GM12864 (cell line): ENCODE measurements at regions not wholly inside any gene's neighbourhood (a gene's known extent, or its start where the extent isn't known, plus 50 kb on each side); places are given as distances from the start of the nearest gene placed in this dataset.

Experiments used
- DNase-seq: peaks from one replicate; pipeline ENCODE4 v3.0.0-alpha.2; 2011; ENCODE audit warnings: low read depth
- H3K4me3 ChIP-seq: 2 replicates; pipeline ENCODE4 v1.5.1; 2011; ENCODE audit warnings: mild to moderate bottlenecking, low read depth, low read length, control low read depth
- TF ChIP-seq, protein P1 (sequence below): IDR thresholded peaks from 2 replicates; pipeline ENCODE4 v1.5.1; 2011; ENCODE audit warnings: low read depth, mild to moderate bottlenecking, moderate library complexity, low read length, control low read depth, inconsistent platforms; ENCODE audit errors: missing control alignments

DNA sequence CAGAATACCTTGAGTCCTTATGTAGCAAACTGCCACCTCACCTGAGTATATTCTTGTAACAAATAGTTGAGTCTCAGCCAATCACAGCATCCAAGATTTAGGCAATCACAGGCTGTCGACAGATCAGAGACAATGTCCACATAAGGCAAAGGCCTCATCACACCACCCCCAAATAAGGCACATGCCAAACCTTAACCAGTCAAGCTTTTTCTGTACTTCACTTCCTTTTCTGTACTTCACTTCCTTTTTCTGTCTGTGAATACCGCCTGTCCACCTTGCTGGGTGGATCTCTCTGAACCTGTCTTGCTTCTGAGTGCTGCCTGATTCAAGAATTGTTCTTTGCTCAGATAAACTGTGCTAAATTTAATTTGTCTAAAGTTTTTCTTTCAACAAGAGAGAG lies 210.4 kb upstream of the N4BP1 start:
- no peak overlapping the region for H3K4me3 ChIP-seq
- no peak for DNase-seq
- TF ChIP-seq, protein P1, sequence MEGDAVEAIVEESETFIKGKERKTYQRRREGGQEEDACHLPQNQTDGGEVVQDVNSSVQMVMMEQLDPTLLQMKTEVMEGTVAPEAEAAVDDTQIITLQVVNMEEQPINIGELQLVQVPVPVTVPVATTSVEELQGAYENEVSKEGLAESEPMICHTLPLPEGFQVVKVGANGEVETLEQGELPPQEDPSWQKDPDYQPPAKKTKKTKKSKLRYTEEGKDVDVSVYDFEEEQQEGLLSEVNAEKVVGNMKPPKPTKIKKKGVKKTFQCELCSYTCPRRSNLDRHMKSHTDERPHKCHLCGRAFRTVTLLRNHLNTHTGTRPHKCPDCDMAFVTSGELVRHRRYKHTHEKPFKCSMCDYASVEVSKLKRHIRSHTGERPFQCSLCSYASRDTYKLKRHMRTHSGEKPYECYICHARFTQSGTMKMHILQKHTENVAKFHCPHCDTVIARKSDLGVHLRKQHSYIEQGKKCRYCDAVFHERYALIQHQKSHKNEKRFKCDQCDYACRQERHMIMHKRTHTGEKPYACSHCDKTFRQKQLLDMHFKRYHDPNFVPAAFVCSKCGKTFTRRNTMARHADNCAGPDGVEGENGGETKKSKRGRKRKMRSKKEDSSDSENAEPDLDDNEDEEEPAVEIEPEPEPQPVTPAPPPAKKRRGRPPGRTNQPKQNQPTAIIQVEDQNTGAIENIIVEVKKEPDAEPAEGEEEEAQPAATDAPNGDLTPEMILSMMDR = no peak

DNA sequence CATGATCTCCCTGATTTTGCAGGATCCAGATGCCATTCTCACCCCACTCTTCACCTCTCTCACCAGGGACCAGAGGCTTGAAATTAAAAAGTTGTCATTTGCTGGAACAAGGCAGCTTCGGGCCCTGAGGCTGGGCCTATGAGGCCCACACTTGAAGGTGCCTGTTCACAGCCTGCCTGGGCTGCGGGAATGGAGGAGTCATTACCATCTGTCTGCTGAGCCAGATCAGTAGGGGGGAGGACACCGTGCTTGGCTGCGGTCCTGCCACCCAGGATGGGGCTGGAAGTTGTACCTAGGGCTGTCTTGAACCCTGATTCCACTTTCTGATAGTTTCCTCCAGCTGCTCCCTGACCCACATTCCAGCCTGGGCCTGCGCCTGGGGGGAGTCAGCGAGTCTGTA lies 208.3 kb upstream of the N4BP1 start:
- TF ChIP-seq, protein P1 = no peak
- no peak for DNase-seq
- no peak overlapping the region for H3K4me3 ChIP-seq

DNA sequence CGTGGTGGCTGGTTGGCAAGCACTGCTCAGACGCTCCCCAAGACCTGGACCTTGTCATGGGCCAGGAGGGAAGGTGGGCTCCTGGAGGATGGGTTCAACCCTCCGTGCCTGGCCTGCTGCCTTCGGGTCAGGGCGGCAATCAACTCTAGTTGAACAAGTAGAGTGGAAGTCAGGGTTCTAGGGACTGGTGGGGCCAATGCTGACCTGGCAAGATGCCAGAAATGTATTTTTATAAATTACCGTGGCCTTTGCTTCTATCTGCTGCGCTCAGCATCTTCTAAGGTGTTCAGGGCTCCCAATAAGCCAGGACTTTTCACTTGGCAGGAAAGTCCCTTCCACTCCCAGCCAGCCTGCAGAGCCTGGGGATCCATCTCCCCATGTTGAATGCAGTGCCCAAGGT lies 207.1 kb upstream of the N4BP1 start:
- H3K4me3 ChIP-seq = no peak overlapping the region
- DNase-seq = no peak
- TF ChIP-seq, protein P1 = no peak

DNA sequence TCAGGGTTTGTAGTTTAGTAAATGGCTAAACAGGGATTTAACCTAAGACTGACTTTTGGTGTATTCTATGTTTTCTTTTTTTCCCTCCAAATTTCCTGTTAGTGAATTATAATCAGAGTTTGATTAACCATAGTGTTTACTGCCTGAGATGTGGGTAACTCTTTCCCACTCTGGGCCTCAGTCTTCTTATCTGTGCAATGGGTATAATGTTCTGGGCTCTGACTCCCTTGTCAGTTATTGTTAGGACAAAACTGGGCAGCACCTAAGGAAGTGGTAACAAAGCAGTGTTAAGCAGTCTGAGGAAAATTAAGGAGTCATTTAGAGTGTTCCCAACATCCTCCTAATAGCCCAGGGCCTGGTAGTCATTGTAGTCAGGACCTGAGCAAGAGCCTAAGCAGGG lies 206.4 kb upstream of the N4BP1 start:
- no peak overlapping the region for H3K4me3 ChIP-seq
- TF ChIP-seq, protein P1 = no peak
- no peak for DNase-seq

DNA sequence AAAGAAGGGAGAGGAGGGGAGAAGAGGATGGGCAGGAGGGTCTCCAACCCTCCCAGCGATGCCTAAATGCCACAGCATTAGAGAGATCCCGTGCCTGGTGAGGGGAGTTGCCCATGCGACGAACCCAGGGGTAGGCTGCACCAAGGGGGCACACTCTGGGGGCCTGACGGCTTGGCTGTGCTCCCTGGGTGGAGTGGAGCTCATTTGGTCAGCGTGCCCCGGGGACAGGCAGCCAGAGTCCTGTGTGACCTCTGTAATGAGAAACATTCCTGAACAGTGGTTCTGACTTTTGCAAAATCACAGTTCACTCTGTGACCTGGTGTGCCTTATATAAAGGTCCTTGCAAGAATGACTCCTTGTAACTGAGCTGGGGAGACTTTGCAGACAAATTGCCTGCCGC lies 205.0 kb upstream of the N4BP1 start:
- DNase-seq = no peak
- H3K4me3 ChIP-seq = no peak overlapping the region
- TF ChIP-seq, protein P1 = no peak

DNA sequence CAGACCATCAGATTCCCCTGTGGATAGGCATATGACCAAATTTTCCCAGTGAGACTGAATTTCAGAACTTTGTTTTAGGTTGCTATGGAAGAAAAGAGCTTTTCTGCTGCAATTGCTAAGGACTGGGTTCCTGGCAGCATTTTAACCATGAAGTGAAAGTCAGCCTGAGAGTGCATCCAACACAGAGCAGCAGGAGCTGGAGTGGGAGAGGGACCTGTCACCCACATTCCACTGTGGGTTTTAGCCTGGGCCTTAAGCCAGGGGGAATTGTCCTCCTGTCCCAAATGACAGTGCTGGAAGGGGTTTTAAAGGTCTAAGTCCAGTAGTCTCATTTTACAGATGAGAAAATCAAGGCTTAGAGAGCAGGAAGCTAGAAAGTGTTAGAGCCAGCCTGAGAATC lies 203.5 kb upstream of the N4BP1 start:
- H3K4me3 ChIP-seq = no peak overlapping the region
- DNase-seq = no peak
- TF ChIP-seq, protein P1 = no peak

DNA sequence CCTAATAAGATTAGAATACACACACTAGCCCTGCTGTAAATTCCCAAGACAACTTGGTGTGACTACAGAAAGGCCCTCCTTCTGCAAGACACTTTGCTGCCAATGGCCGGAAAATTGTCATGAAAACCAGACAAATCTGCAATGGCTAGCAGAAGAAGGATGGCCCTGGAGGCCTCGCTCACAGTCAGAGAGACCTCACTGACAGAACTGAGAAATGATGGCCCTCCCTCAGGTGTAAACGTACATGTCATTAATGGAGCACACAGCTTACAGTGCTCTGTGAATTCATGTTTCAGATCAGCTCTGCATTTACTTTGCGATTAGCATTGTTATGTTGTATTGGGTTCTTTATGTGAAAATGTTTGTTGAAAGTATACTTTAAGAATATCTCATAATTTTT lies 202.9 kb upstream of the N4BP1 start:
- no peak for DNase-seq
- no peak overlapping the region for H3K4me3 ChIP-seq
- TF ChIP-seq, protein P1 = no peak
